HepG2 (cell line): ENCODE measurements at regions not wholly inside any gene's neighbourhood (a gene's known extent, or its start where the extent isn't known, plus 50 kb on each side); places are given as distances from the start of the nearest gene placed in this dataset.

ENCODE experiments used
- ATAC-seq: fragments of 200-7000 bp; cut with Tn5 transposase; 3 replicates; pipeline ENCODE4 v1.9.1; 2020; ENCODE audit warnings: mild to moderate bottlenecking, moderate library complexity
- BruUV-seq: library from RNA; stranded (reverse); fragments of 400-500 nt; replicated peaks from 2 replicates; lab custom pipeline; 2021; lab: Mats Ljungman, UMichigan
- CTCF ChIA-PET: fragments of 300-600 bp; formaldehyde crosslinking; extraction: SDS; loops from one replicate; lab custom pipeline; 2021; ENCODE audit warnings: low total read pairs, inconsistent platforms, low intra/inter-chr PET ratio; lab: Yijun Ruan, JAX
- POLR2A ChIA-PET: fragments of 350-600 bp; sonication (Branson Sonifier 250); formaldehyde crosslinking; loops from one replicate; lab custom pipeline; 2020; ENCODE audit warnings: antibody characterized with exemption, inconsistent platforms; lab: Yijun Ruan, JAX
- DNase-seq: peaks from one replicate; pipeline ENCODE4 v3.0.0-alpha.2; 2015; ENCODE audit warnings: low spot score
- FAIRE-seq: peaks from 3 replicates; lab custom pipeline; 2011; peaks lifted over from hg19 to GRCh38; lab: Jason Lieb, UNC
- H2AFZ ChIP-seq: one replicate; pipeline ENCODE4 v1.6.1; 2011; ENCODE audit warnings: low read length, inconsistent platforms
- H3K27ac ChIP-seq: fragments of 300-600 bp; 3 replicates; pipeline ENCODE4 v1.8.0; 2011; ENCODE audit warnings: mixed run types, mild to moderate bottlenecking, mixed read lengths, low read length, inconsistent platforms; ENCODE audit not compliant: insufficient read depth; ENCODE audit errors: extremely low read length
- H3K27me3 ChIP-seq, 2 experiments: fragments of 200-600 bp in 1 of 2; 2 replicates in 1 of 2; 3 replicates in 1 of 2; pipeline versions ENCODE4 v1.6.0 to v1.8.0; 2011; ENCODE audit warnings: low read length in 2 of 2, mild to moderate bottlenecking in 2 of 2, moderate library complexity in 2 of 2, inconsistent platforms in 1 of 2; ENCODE audit not compliant: insufficient read depth in 2 of 2, control insufficient read depth in 1 of 2
- H3K36me3 ChIP-seq, 2 experiments: fragments of 200-600 bp in 1 of 2; replicated peaks in 1 of 2; 2 replicates in 1 of 2; 3 replicates in 1 of 2; pipeline versions ENCODE4 v1.5.1 to v1.8.0; 2011; ENCODE audit warnings: low read length in 2 of 2, inconsistent platforms in 1 of 2; ENCODE audit not compliant: insufficient read depth in 2 of 2, control insufficient read depth in 1 of 2
- H3K4me1 ChIP-seq: 2 replicates; pipeline ENCODE4 v1.5.1; 2012; ENCODE audit warnings: low read length, inconsistent platforms; ENCODE audit not compliant: insufficient read depth
- H3K4me2 ChIP-seq: 2 replicates; pipeline ENCODE4 v1.6.0; 2011; ENCODE audit warnings: low read depth, low read length, inconsistent platforms
- H3K4me3 ChIP-seq, 3 experiments: fragments of 200-600 bp in 1 of 3; sonication (generic), shearing (Covaris generic) in 1 of 3; replicated peaks in 1 of 3; 2 replicates each; pipeline ENCODE4 v1.5.1; 2011 to 2016; ENCODE audit warnings: low read length in 3 of 3, inconsistent platforms in 2 of 3, low read depth in 2 of 3, mild to moderate bottlenecking in 2 of 3, control low read depth in 1 of 3, mixed read lengths in 1 of 3; ENCODE audit not compliant: insufficient read depth in 1 of 3
- H3K79me2 ChIP-seq: one replicate; pipeline ENCODE4 v1.6.1; 2011; ENCODE audit warnings: low read length, inconsistent platforms; ENCODE audit not compliant: insufficient read depth
- H3K9ac ChIP-seq: 2 replicates; pipeline ENCODE4 v1.6.0; 2011; ENCODE audit warnings: mild to moderate bottlenecking, low read depth, low read length, inconsistent platforms; ENCODE audit not compliant: insufficient read depth
- H3K9me3 ChIP-seq: 2 replicates; pipeline ENCODE4 v1.5.1; 2012; ENCODE audit warnings: mild to moderate bottlenecking, low read length
- H4K20me1 ChIP-seq: 2 replicates; pipeline ENCODE4 v1.6.0; 2011; ENCODE audit warnings: inconsistent platforms, mild to moderate bottlenecking, low read length, moderate library complexity; ENCODE audit not compliant: insufficient read depth
- HIC2 ChIP-seq: sonication (generic); formaldehyde crosslinking; IDR thresholded peaks from 2 replicates; pipeline ENCODE4 v1.9.0; 2022; ENCODE audit warnings: low read depth, missing genetic modification reagents
- JARID2 ChIP-seq: sonication (generic); formaldehyde crosslinking; IDR thresholded peaks from 2 replicates; pipeline ENCODE4 v1.8.1; 2023; ENCODE audit warnings: missing genetic modification reagents, inconsistent platforms; ENCODE audit not compliant: insufficient replicate concordance
- LBX2 ChIP-seq: sonication (generic); formaldehyde crosslinking; IDR thresholded peaks from 2 replicates; pipeline ENCODE4 v1.5.0; 2020; ENCODE audit warnings: missing genetic modification reagents, mild to moderate bottlenecking, borderline replicate concordance
- LRRFIP1 ChIP-seq: sonication (generic); formaldehyde crosslinking; conservative IDR thresholded peaks from 2 replicates; pipeline ENCODE4 v1.4.0; 2020; ENCODE audit warnings: missing genetic modification reagents
- MED13 ChIP-seq: sonication (generic); formaldehyde crosslinking; IDR thresholded peaks from 2 replicates; pipeline ENCODE4 v1.5.0; 2020; ENCODE audit warnings: missing genetic modification reagents
- RCOR2 ChIP-seq: IDR thresholded peaks from 2 replicates; pipeline ENCODE4 v1.6.1; 2016; ENCODE audit warnings: missing biosample characterization, missing genetic modification reagents
- STAG1 ChIP-seq: sonication (generic); formaldehyde crosslinking; IDR thresholded peaks from 2 replicates; pipeline ENCODE4 v1.4.0; 2020; ENCODE audit warnings: missing genetic modification reagents
- WIZ ChIP-seq: sonication (generic); formaldehyde crosslinking; IDR thresholded peaks from 2 replicates; pipeline ENCODE4 v1.5.1; 2020; ENCODE audit warnings: mild to moderate bottlenecking, missing genetic modification reagents
- ZMAT3 ChIP-seq: sonication (generic); formaldehyde crosslinking; conservative IDR thresholded peaks from 2 replicates; pipeline ENCODE4 v1.7.0; 2021; ENCODE audit warnings: missing genetic modification reagents
- ZNF530 ChIP-seq: sonication (generic); formaldehyde crosslinking; IDR thresholded peaks from 2 replicates; pipeline ENCODE4 v1.5.0; 2020; ENCODE audit warnings: low read depth, mild to moderate bottlenecking, missing genetic modification reagents
- ZNF776 ChIP-seq: sonication (generic); formaldehyde crosslinking; IDR thresholded peaks from 2 replicates; pipeline ENCODE4 v1.4.0; 2020; ENCODE audit warnings: mild to moderate bottlenecking, missing genetic modification reagents
- ZNF780A ChIP-seq: sonication (generic); formaldehyde crosslinking; IDR thresholded peaks from 2 replicates; pipeline ENCODE4 v1.8.0; 2022; ENCODE audit warnings: mild to moderate bottlenecking, missing genetic modification reagents, moderate library complexity
- ZSCAN25 ChIP-seq: sonication (generic); formaldehyde crosslinking; IDR thresholded peaks from 2 replicates; pipeline ENCODE4 v1.8.0; 2022; ENCODE audit warnings: mild to moderate bottlenecking, missing genetic modification reagents
- WGBS: methylation state at CpG from one replicate; pipeline ENCODE4 v1.1.6; 2017; ENCODE audit warnings: low lambda C conversion rate; 5-methylcytosine and 5-hydroxymethylcytosine counted together
- in situ Hi-C: cut with HindIII; loops from 2 replicates; pipeline ENCODE4 v1.10.0; 2017; ENCODE audit warnings: low pct_unique_long_range_greater_than_20kb; ENCODE audit not compliant: extremely low pct_ligation_motif_present
- intact Hi-C: fragments of 100-400 bp; cut with micrococcal nuclease; formaldehyde crosslinking; loops from one replicate; pipeline ENCODE4 v1.10.0; 2022; ENCODE audit not compliant: unreplicated experiment
- TF ChIP-seq, protein P1 (sequence below): IDR thresholded peaks from 2 replicates; pipeline ENCODE4 v1.6.1; 2012; ENCODE audit warnings: inconsistent platforms
- TF ChIP-seq, protein P2 (sequence below): sonication (generic); formaldehyde crosslinking; IDR thresholded peaks from 2 replicates; pipeline ENCODE4 v1.9.0; 2021; ENCODE audit warnings: missing genetic modification reagents, borderline replicate concordance

- ATAC-seq (no peak), FAIRE-seq (no peak), DNase-seq (no peak)
- CTCF ChIA-PET, result no interaction called here
- intact Hi-C loops (no loop called here), in situ Hi-C loops (no loop called here)
- H3K4me1 ChIP-seq, result no peaks in the 10 kb centered on the region
- H3K4me2 ChIP-seq, result no peak overlapping the region
- H3K9ac ChIP-seq, result no peak overlapping the region
- peaks cover 4 to 26% of the 10 kb centered on the region in 2 experiments; a peak in 4 of 5 replicates for H3K27me3 ChIP-seq
- POLR2A ChIA-PET, result no interaction called here
- 0% methylated on average over 1 of the region's 1 CpG for WGBS
- BruUV-seq, result no TSS peak
- no peak overlapping the region for H3K4me3 ChIP-seq
- no peak for TF ChIP-seq MED13 (CRISPR knock-in tag)
- TF ChIP-seq LBX2 (CRISPR knock-in tag), result no peak
- TF ChIP-seq, protein P1, sequence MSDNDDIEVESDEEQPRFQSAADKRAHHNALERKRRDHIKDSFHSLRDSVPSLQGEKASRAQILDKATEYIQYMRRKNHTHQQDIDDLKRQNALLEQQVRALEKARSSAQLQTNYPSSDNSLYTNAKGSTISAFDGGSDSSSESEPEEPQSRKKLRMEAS, result no peak
- TF ChIP-seq ZMAT3 (CRISPR knock-in tag), result no peak
- TF ChIP-seq JARID2 (CRISPR knock-in tag), result no peak
- no peak for TF ChIP-seq ZSCAN25 (CRISPR knock-in tag)
- no peak for TF ChIP-seq ZNF530 (CRISPR knock-in tag)
- no peak for TF ChIP-seq ZNF776
- no peak for TF ChIP-seq HIC2 (CRISPR knock-in tag)
- TF ChIP-seq, protein P2, sequence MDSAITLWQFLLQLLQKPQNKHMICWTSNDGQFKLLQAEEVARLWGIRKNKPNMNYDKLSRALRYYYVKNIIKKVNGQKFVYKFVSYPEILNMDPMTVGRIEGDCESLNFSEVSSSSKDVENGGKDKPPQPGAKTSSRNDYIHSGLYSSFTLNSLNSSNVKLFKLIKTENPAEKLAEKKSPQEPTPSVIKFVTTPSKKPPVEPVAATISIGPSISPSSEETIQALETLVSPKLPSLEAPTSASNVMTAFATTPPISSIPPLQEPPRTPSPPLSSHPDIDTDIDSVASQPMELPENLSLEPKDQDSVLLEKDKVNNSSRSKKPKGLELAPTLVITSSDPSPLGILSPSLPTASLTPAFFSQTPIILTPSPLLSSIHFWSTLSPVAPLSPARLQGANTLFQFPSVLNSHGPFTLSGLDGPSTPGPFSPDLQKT, result no peak
- no peak for TF ChIP-seq RCOR2 (CRISPR knock-in tag)
- no peak for TF ChIP-seq STAG1 (CRISPR knock-in tag)
- TF ChIP-seq WIZ, result no peak
- TF ChIP-seq ZNF780A, result no peak
- TF ChIP-seq LRRFIP1 (CRISPR knock-in tag), result no peak
- H2AFZ ChIP-seq, result no peak overlapping the region
- no peaks in the 10 kb centered on the region for H3K9me3 ChIP-seq
- H4K20me1 ChIP-seq, result no peaks in the 10 kb centered on the region
- no peak overlapping the region for H3K27ac ChIP-seq
- no peaks in the 10 kb centered on the region for H3K79me2 ChIP-seq
- H3K36me3 ChIP-seq, result no peaks in the 10 kb centered on the region
These were observed 67.4 kb downstream of the MRM1 start for GRCh38 chr17:36668824-36669223.
